ENCODE measurements at regions not wholly inside any gene's neighbourhood (a gene's known extent, or its start where the extent isn't known, plus 50 kb on each side); places are given as distances from the start of the nearest gene placed in this dataset.

GRCh38 chr12:4015225-4016091 lies 142.3 kb upstream of the PARP11 start:
- DNase-seq (ENCODE audit: low read depth, low spot score), result no peak
- intact Hi-C loops (cut with micrococcal nuclease), result no loop called here
- ATAC-seq, result no peak
- Histone ChIP-seq H3K4me3 (replicated peaks in 1 of 2; ENCODE audit: low read depth in 1 of 2, low read length in 2 of 2) (no peak overlapping the region), H3K36me3 (ENCODE audit: control insufficient read depth in 1 of 2, insufficient read depth in 2 of 2, low read length in 2 of 2) (no peaks in the 10 kb centered on the region), H3K9me2 (ENCODE audit: insufficient read depth) (no peaks in the 10 kb centered on the region), H3K4me1 (ENCODE audit: control insufficient read depth in 1 of 2, insufficient read depth in 2 of 2, low read length in 2 of 2) (peaks cover 8 to 15% of the 10 kb centered on the region in 2 experiments), H3K4me2 (ENCODE audit: low read length) (no peak overlapping the region), H4K20me1 (ENCODE audit: insufficient read depth) (no peaks in the 10 kb centered on the region), H3K27ac (ENCODE audit: low read depth, low read length) (no peak overlapping the region), H3K9me3 (ENCODE audit: control insufficient read depth in 1 of 2, insufficient read depth in 1 of 2, low read depth in 1 of 2, low read length in 2 of 2) (no peaks in the 10 kb centered on the region), H3K9ac (ENCODE audit: low read length) (no peak overlapping the region), H3K79me2 (ENCODE audit: insufficient read depth, low read length) (no peaks in the 10 kb centered on the region), H3K27me3 (ENCODE audit: insufficient read depth, low read length) (0 out of 2 replicates have a peak, but pooled peaks cover 5% of the 10 kb centered on the region), H2AFZ (ENCODE audit: low read depth, low read length, poor library complexity, severe bottlenecking) (no peak overlapping the region)
- CTCF ChIA-PET, result no interaction called here
- no peak for TF ChIP-seq SP1 (IDR thresholded peaks at IDR 0.05; ENCODE audit: low read depth)
- no peak for TF ChIP-seq TCF7L2 (IDR thresholded peaks at IDR 0.05; ENCODE audit: borderline replicate concordance, extremely low read depth, insufficient read depth, insufficient read length)
- no peak for TF ChIP-seq CEBPB (IDR thresholded peaks at IDR 0.05; ENCODE audit: low read depth)
- TF ChIP-seq REST (IDR thresholded peaks at IDR 0.05; ENCODE audit: low read depth), result no peak
- no peak for TF ChIP-seq EZH2 (IDR thresholded peaks at IDR 0.05)
- TF ChIP-seq ATF3 (IDR thresholded peaks at IDR 0.05), result no peak
- no peak for TF ChIP-seq ZBTB33 (IDR thresholded peaks at IDR 0.05; ENCODE audit: extremely low read depth, insufficient replicate concordance, low read length)
- TF ChIP-seq POLR2AphosphoS5 (IDR thresholded peaks at IDR 0.05; ENCODE audit: low read depth, low read length), result no peak
- TF ChIP-seq EZH2phosphoT487 (IDR thresholded peaks at IDR 0.05; ENCODE audit: borderline replicate concordance), result no peak
- no peak for TF ChIP-seq ZNF274 (IDR thresholded peaks at IDR 0.05; ENCODE audit: low read depth, low read length)
- TF ChIP-seq RAD21 (IDR thresholded peaks at IDR 0.05; ENCODE audit: low read depth), result no peak
- no peak for TF ChIP-seq JUND (IDR thresholded peaks at IDR 0.05)
- no peak for TF ChIP-seq EGR1 (IDR thresholded peaks at IDR 0.05; ENCODE audit: low read depth)
- no peak for TF ChIP-seq YY1 (IDR thresholded peaks at IDR 0.05; ENCODE audit: extremely low read depth, insufficient replicate concordance, low read depth, low read length)
- no peak for TF ChIP-seq CBX3 (IDR thresholded peaks at IDR 0.05; ENCODE audit: low read depth)
- no peak for TF ChIP-seq CTCF (IDR thresholded peaks at IDR 0.05 in 2 of 3, conservative IDR thresholded peaks at IDR 0.05 in 1 of 3; ENCODE audit: borderline replicate concordance in 1 of 3, insufficient read depth in 1 of 3, low read depth in 2 of 3, low read length in 2 of 3)
- TF ChIP-seq MAX (IDR thresholded peaks at IDR 0.05), result no peak
- no TSS peak for BruUV-seq (replicated peaks)
- POLR2A ChIA-PET, result no interaction called here
- RAD21 ChIA-PET (ENCODE audit: low non-redundant PET in 1 of 2, low total read pairs in 2 of 2, uncharacterized antibody in 2 of 2, unreplicated experiment in 2 of 2), result no interaction called here

Data from HCT116 (cell line).